Pancreas (tissue), 10 donors: ENCODE measurements at regions not wholly inside any gene's neighbourhood (a gene's known extent, or its start where the extent isn't known, plus 50 kb on each side); places are given as distances from the start of the nearest gene placed in this dataset.

Experiments used
- ATAC-seq, 4 donors: fragments of 200-7000 bp; cut with Tn5 transposase; one replicate each; pipeline versions ENCODE4 v1.8.0 to v1.9.1; 2020; ENCODE audit warnings: mild to moderate bottlenecking in 4 of 4, moderate library complexity in 4 of 4
- DNase-seq, 6 donors: peaks; one replicate each; pipeline ENCODE4 v3.0.0-alpha.2; 2020
- FAIRE-seq: peaks from 2 replicates; lab custom pipeline; 2012; peaks lifted over from hg19 to GRCh38; lab: Jason Lieb, UNC
- H3K27ac ChIP-seq, 4 donors: fragments of 200-600 bp; sonication (generic); 1 replicate in 3 of 4; 2 replicates in 1 of 4; pipeline versions ENCODE4 v1.5.0 to v1.8.0; 2020
- H3K27me3 ChIP-seq, 4 donors: fragments of 200-600 bp; one replicate each; pipeline ENCODE4 v1.8.0; 2021
- H3K36me3 ChIP-seq, 3 donors: fragments of 200-600 bp; sonication (generic) in 1 of 3; one replicate each; pipeline versions ENCODE4 v1.5.0 to v1.8.0; 2020 to 2021
- H3K4me1 ChIP-seq, 3 donors: fragments of 200-600 bp; one replicate each; pipeline ENCODE4 v1.8.0; 2021
- H3K4me3 ChIP-seq, 4 donors: fragments of 200-600 bp; sonication (generic) in 2 of 4; one replicate each; pipeline versions ENCODE4 v1.5.0 to v1.8.0; 2020 to 2021
- H3K9me3 ChIP-seq, 4 donors: fragments of 200-600 bp; one replicate each; pipeline ENCODE4 v1.8.0; 2021
- CTCF ChIP-seq, 4 donors: fragments of 200-600 bp; sonication (generic) in 3 of 4; IDR thresholded peaks; one replicate each; pipeline versions ENCODE4 v1.5.0 to v1.8.0; 2021; ENCODE audit warnings: antibody characterized with exemption in 4 of 4
- WGBS, 2 donors: extraction: QIAGEN DNeasy Blood & Tissue Kit; methylation state at CpG; one replicate each; pipeline ENCODE4 v1.1.7; 2013; 5-methylcytosine and 5-hydroxymethylcytosine counted together
- intact Hi-C, 3 donors: fragments of 100-400 bp; cut with DNase I; formaldehyde crosslinking; loops; one replicate each; pipeline versions ENCODE4 v1.11.1 to v1.14.2; 2022
- donor health status: healthy with polysubstance abuse.
- donor health status: DM: no; HTN: no; CAD: no; lungs with moderate emphysema.
- donor health status: DM: no; HTN: no; CAD: no.
- donor health status: control.
- donor health status: control.
- donor health status: Bipolar disorder and iron deficiency.
- donor health status: DM: yes; HTN: yes; CAD: no.
- donor health status: DM: no; HTN: no; CAD: no.
- donor health status: DM: no; HTN: no; CAD: no.
- donor health status: DM: yes; HTN: yes; CAD: no.

- H3K9me3 ChIP-seq, result no peaks in the 10 kb centered on the region
- H3K27ac ChIP-seq, result no peak overlapping the region
- no peak overlapping the region for H3K4me3 ChIP-seq
- no peaks in the 10 kb centered on the region for H3K27me3 ChIP-seq
- intact Hi-C loops, result no loop called here
- ATAC-seq (no peak), DNase-seq (no peak), FAIRE-seq (no peak)
- H3K36me3 ChIP-seq, result no peaks in the 10 kb centered on the region
- no peaks in the 10 kb centered on the region for H3K4me1 ChIP-seq
- 44 to 54% methylated on average over 14 of the region's 14 CpGs for WGBS, 2 donors
- no peak for TF ChIP-seq CTCF (IDR thresholded peaks at IDR 0.05)
Measured at GRCh38 chr19:29062475-29063435, 150.2 kb downstream of the UQCRFS1 start.

GRCh38 chr19:29060813-29061364 lies 152.1 kb downstream of the UQCRFS1 start:
- H3K4me3 ChIP-seq, result no peak overlapping the region
- ATAC-seq (no peak), FAIRE-seq (no peak), DNase-seq (no peak)
- intact Hi-C loops, result no loop called here
- no peak overlapping the region for H3K27ac ChIP-seq
- no peak for TF ChIP-seq CTCF (IDR thresholded peaks at IDR 0.05)
- 60 to 74% methylated on average over 7 of the region's 7 CpGs for WGBS, 2 donors
- no peaks in the 10 kb centered on the region for H3K9me3 ChIP-seq
- no peaks in the 10 kb centered on the region for H3K36me3 ChIP-seq
- no peaks in the 10 kb centered on the region for H3K4me1 ChIP-seq
- no peaks in the 10 kb centered on the region for H3K27me3 ChIP-seq

GRCh38 chr19:29056535-29056934 lies 156.4 kb downstream of the UQCRFS1 start:
- Histone ChIP-seq H3K27ac (no peak overlapping the region), H3K4me1 (no peaks in the 10 kb centered on the region), H3K27me3 (peaks cover 0 to 4% (median 0%) of the 10 kb centered on the region in 4 donors), H3K9me3 (no peaks in the 10 kb centered on the region), H3K36me3 (no peaks in the 10 kb centered on the region), H3K4me3 (no peak overlapping the region)
- FAIRE-seq, result no peak
- WGBS, 2 donors, result 51 to 54% methylated on average over 5 of the region's 5 CpGs
- no peak for ATAC-seq
- TF ChIP-seq CTCF (IDR thresholded peaks at IDR 0.05), result no peak
- no peak for DNase-seq
- intact Hi-C loops, result no loop called here

- DNase-seq (no peak), FAIRE-seq (no peak), ATAC-seq (no peak)
- no peaks in the 10 kb centered on the region for H3K36me3 ChIP-seq
- intact Hi-C loops, result no loop called here
- 40 to 50% methylated on average over 10 of the region's 10 CpGs for WGBS, 2 donors
- no peak overlapping the region for H3K27ac ChIP-seq
- no peaks in the 10 kb centered on the region for H3K4me1 ChIP-seq
- H3K9me3 ChIP-seq, result no peaks in the 10 kb centered on the region
- H3K4me3 ChIP-seq, result no peak overlapping the region
- no peak for TF ChIP-seq CTCF (IDR thresholded peaks at IDR 0.05)
- H3K27me3 ChIP-seq, result peaks cover 0 to 4% (median 0%) of the 10 kb centered on the region in 4 donors
Measured at GRCh38 chr19:29054886-29055675, 157.9 kb downstream of the UQCRFS1 start.
